ENCODE measurements at regions not wholly inside any gene's neighbourhood (a gene's known extent, or its start where the extent isn't known, plus 50 kb on each side); places are given as distances from the start of the nearest gene placed in this dataset.

GRCh38 chr5:136527311-136527710 is 162.0 kb upstream of the TRPC7 start:
- no peak for TF ChIP-seq CTCF (IDR thresholded peaks at IDR 0.05; ENCODE audit: extremely low read depth, missing control alignments)
- DNase-seq (ENCODE audit: low spot score), result no peak

GRCh38 chr5:136526791-136527190 is 161.4 kb upstream of the TRPC7 start:
- DNase-seq (ENCODE audit: low spot score), result no peak
- no peak for TF ChIP-seq CTCF (IDR thresholded peaks at IDR 0.05; ENCODE audit: extremely low read depth, missing control alignments)

GRCh38 chr5:136526021-136526420 is 160.7 kb upstream of the TRPC7 start:
- DNase-seq (ENCODE audit: low spot score), result no peak
- no peak for TF ChIP-seq CTCF (IDR thresholded peaks at IDR 0.05; ENCODE audit: extremely low read depth, missing control alignments)

GRCh38 chr5:136525597-136525996 is 160.3 kb upstream of the TRPC7 start:
- DNase-seq (ENCODE audit: low spot score), result no peak
- TF ChIP-seq CTCF (IDR thresholded peaks at IDR 0.05; ENCODE audit: extremely low read depth, missing control alignments), result no peak

GRCh38 chr5:136522217-136522956 is 157.0 kb upstream of the TRPC7 start:
- no peak for TF ChIP-seq CTCF (IDR thresholded peaks at IDR 0.05; ENCODE audit: extremely low read depth, missing control alignments)
- DNase-seq (ENCODE audit: low spot score), result no peak

- DNase-seq (ENCODE audit: low spot score), result no peak
- no peak for TF ChIP-seq CTCF (IDR thresholded peaks at IDR 0.05; ENCODE audit: extremely low read depth, missing control alignments)
Observed at GRCh38 chr5:136521696-136522095, 156.4 kb upstream of the TRPC7 start.

GRCh38 chr5:136518814-136519213 is 153.5 kb upstream of the TRPC7 start:
- no peak for DNase-seq (ENCODE audit: low spot score)
- TF ChIP-seq CTCF (IDR thresholded peaks at IDR 0.05; ENCODE audit: extremely low read depth, missing control alignments), result no peak

Data from GM20000 (cell line).